ENCODE measurements at regions not wholly inside any gene's neighbourhood (a gene's known extent, or its start where the extent isn't known, plus 50 kb on each side); places are given as distances from the start of the nearest gene placed in this dataset.

GRCh38 chr5:72651779-72652178 lies 144.6 kb upstream of the ZNF366 start (continued):
- TF ChIP-seq SIRT6 (IDR thresholded peaks at IDR 0.05; ENCODE audit: low read length) = no peak
- no peak for TF ChIP-seq SIX5 (IDR thresholded peaks at IDR 0.05; ENCODE audit: low read depth, low read length)
- TF ChIP-seq KDM5A (IDR thresholded peaks at IDR 0.05; ENCODE audit: low read length) = no peak
- no peak for TF ChIP-seq POLR2A (IDR thresholded peaks at IDR 0.05; ENCODE audit: control extremely low read depth in 1 of 2, low read depth in 2 of 2, low read length in 2 of 2)

All from H1 (cell line).